Hepatocyte (in vitro differentiated cells): ENCODE measurements at regions not wholly inside any gene's neighbourhood (a gene's known extent, or its start where the extent isn't known, plus 50 kb on each side); places are given as distances from the start of the nearest gene placed in this dataset.

Experiments
- DNase-seq: peaks from one replicate; pipeline ENCODE4 v3.0.0-alpha.2; 2016; ENCODE audit warnings: low spot score
- H2AFZ ChIP-seq: fragments of 200-600 bp; sonication (generic); 2 replicates; pipeline ENCODE4 v1.6.0; 2016; ENCODE audit warnings: antibody characterized with exemption, mild to moderate bottlenecking
- H3K27ac ChIP-seq: fragments of 200-600 bp; sonication (generic); 2 replicates; pipeline ENCODE4 v1.5.1; 2016; ENCODE audit warnings: mild to moderate bottlenecking
- H3K27me3 ChIP-seq: fragments of 200-600 bp; sonication (generic); 2 replicates; pipeline ENCODE4 v1.6.1; 2016
- H3K36me3 ChIP-seq: fragments of 200-600 bp; sonication (generic); replicated peaks from 2 replicates; pipeline ENCODE4 v1.5.1; 2016; ENCODE audit warnings: low read depth; ENCODE audit not compliant: insufficient read depth
- H3K4me1 ChIP-seq: fragments of 200-600 bp; sonication (generic); 2 replicates; pipeline ENCODE4 v1.5.1; 2016; ENCODE audit warnings: mild to moderate bottlenecking, moderate library complexity; ENCODE audit not compliant: insufficient read depth
- H3K4me2 ChIP-seq: fragments of 200-600 bp; sonication (generic); 2 replicates; pipeline ENCODE4 v1.6.0; 2016
- H3K4me3 ChIP-seq: fragments of 200-600 bp; sonication (generic); 2 replicates; pipeline ENCODE4 v1.5.1; 2016; ENCODE audit warnings: mild to moderate bottlenecking
- H3K79me2 ChIP-seq: fragments of 200-600 bp; sonication (generic); 2 replicates; pipeline ENCODE4 v1.6.0; 2017; ENCODE audit warnings: mild to moderate bottlenecking
- H3K9me2 ChIP-seq: fragments of 200-600 bp; sonication (generic); replicated peaks from 2 replicates; pipeline ENCODE4 v1.6.0; 2017; ENCODE audit warnings: mild to moderate bottlenecking; ENCODE audit not compliant: insufficient read depth
- H3K9me3 ChIP-seq: fragments of 200-600 bp; sonication (generic); 2 replicates; pipeline ENCODE4 v1.5.1; 2016; ENCODE audit warnings: low read depth, mild to moderate bottlenecking
- H4K20me1 ChIP-seq: fragments of 200-600 bp; sonication (generic); 2 replicates; pipeline ENCODE4 v1.6.0; 2016; ENCODE audit warnings: mild to moderate bottlenecking; ENCODE audit not compliant: insufficient read depth, poor library complexity, severe bottlenecking
- EZH2 ChIP-seq: fragments of 200-600 bp; sonication (generic); IDR thresholded peaks from 2 replicates; pipeline ENCODE4 v1.6.1; 2016; ENCODE audit warnings: antibody characterized with exemption, mild to moderate bottlenecking, borderline replicate concordance
- EZH2phosphoT487 ChIP-seq: fragments of 200-600 bp; sonication (generic); IDR thresholded peaks from one replicate; pipeline ENCODE4 v1.6.1; 2018; ENCODE audit warnings: antibody characterized with exemption, mild to moderate bottlenecking, low read depth, moderate library complexity; ENCODE audit not compliant: unreplicated experiment, severe bottlenecking
- WGBS: methylation state at CpG from one replicate; pipeline ENCODE4 v1.1.6; 2016; ENCODE audit warnings: low lambda C conversion rate; ENCODE audit errors: missing lambda C conversion rate; 5-methylcytosine and 5-hydroxymethylcytosine counted together
- TF ChIP-seq, protein P1 (sequence below): fragments of 200-600 bp; sonication (generic); IDR thresholded peaks from 2 replicates; pipeline ENCODE4 v1.5.1; 2016; ENCODE audit warnings: antibody characterized with exemption, mild to moderate bottlenecking; ENCODE audit not compliant: poor library complexity

DNA sequence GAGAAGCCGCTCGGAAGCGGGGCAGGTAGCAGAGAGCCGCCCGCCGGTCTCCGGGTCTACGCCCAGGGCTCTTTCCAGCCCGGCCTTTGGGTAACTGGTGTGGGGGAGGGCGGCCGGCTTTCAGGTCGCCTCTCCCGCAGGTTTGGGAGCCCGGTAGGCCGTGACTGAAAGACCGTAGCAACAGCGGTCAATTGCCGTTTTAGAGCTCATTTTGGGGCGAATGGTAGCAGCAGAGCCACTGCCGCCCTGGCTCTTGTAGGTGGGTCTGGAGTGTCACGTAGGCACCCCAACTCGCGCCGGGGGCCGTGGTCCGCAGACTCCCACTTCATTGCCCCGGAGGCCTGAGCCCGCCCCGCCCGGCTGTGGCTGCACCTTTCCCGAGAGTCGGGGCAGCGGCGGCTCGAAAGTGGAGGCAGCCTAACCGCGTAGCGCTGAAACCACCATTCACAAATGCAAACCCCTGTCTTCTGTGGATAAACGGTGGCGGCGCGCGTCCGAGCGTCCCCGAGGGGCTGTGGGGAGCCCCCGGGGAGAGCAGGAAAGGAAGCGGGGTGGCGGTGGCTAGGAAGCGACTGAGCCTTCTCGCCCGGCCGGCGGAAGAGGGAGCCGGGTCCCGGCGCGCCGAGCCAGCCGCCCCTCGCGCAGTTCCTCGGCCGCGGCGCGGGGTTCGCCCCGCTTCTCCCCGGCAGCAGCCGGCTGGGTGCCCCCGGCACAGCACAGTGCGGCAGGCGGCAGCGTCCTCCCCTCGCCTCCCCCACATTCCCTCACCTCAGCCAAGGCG lies 2185.1 kb upstream of the TENM3 start:
- under 1% methylated on average over 53 of the region's 77 CpGs for WGBS
- H3K9me3 ChIP-seq = no peaks in the 10 kb centered on the region
- peak; percentile 27 for DNase-seq
- peak overlapping the region; percentile 83 for H2AFZ ChIP-seq
- no peaks in the 10 kb centered on the region for H3K9me2 ChIP-seq
- H3K4me2 ChIP-seq = peak overlapping the region; percentile 97
- peaks cover 45% of the 10 kb centered on the region for H3K27me3 ChIP-seq
- H3K4me3 ChIP-seq = peak overlapping the region; percentile 74
- no peak overlapping the region for H3K27ac ChIP-seq
- no peaks in the 10 kb centered on the region for H4K20me1 ChIP-seq
- H3K36me3 ChIP-seq = no peaks in the 10 kb centered on the region
- H3K4me1 ChIP-seq = no peaks in the 10 kb centered on the region
- TF ChIP-seq, protein P1, sequence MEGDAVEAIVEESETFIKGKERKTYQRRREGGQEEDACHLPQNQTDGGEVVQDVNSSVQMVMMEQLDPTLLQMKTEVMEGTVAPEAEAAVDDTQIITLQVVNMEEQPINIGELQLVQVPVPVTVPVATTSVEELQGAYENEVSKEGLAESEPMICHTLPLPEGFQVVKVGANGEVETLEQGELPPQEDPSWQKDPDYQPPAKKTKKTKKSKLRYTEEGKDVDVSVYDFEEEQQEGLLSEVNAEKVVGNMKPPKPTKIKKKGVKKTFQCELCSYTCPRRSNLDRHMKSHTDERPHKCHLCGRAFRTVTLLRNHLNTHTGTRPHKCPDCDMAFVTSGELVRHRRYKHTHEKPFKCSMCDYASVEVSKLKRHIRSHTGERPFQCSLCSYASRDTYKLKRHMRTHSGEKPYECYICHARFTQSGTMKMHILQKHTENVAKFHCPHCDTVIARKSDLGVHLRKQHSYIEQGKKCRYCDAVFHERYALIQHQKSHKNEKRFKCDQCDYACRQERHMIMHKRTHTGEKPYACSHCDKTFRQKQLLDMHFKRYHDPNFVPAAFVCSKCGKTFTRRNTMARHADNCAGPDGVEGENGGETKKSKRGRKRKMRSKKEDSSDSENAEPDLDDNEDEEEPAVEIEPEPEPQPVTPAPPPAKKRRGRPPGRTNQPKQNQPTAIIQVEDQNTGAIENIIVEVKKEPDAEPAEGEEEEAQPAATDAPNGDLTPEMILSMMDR = no peak
- TF ChIP-seq EZH2phosphoT487 (no peak), EZH2 (no peak)
- H3K79me2 ChIP-seq = no peaks in the 10 kb centered on the region

DNA sequence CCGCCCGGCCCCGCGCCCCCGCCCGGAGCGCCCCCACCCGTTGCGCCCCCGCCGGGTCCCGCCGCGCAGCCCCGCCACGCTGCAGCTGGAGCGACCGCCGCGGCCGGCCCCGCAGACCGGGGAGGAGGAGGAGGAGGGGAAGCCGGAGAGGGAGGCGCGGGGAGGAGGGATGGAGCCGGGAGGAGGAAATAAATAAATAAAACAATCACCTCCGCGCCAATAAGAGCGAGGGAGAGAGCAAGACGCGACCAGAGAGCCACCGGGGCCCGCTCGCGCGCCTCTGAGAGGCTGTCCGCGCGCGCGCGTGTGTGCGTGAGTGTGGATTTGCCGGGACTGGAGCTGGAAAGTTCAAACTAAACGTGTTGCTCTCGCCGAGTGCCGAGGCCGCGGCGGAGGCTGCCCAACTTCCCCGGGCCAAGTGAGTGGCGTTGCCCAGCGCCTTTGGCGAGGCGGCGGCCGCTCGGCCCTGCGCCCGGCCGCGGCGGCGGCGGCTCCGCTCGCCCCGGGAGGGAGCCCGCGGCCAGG lies 2184.4 kb upstream of the TENM3 start:
- no peaks in the 10 kb centered on the region for H3K4me1 ChIP-seq
- H3K4me2 ChIP-seq = peak overlapping the region; percentile 97
- H3K36me3 ChIP-seq = no peaks in the 10 kb centered on the region
- no peaks in the 10 kb centered on the region for H3K79me2 ChIP-seq
- no peak for TF ChIP-seq EZH2phosphoT487
- no peak for TF ChIP-seq EZH2
- TF ChIP-seq, protein P1 = no peak
- no peaks in the 10 kb centered on the region for H3K9me3 ChIP-seq
- 2% methylated on average over 36 of the region's 72 CpGs for WGBS
- peak overlapping the region; percentile 74 for H3K4me3 ChIP-seq
- H4K20me1 ChIP-seq = no peaks in the 10 kb centered on the region
- peak; percentile 72 for DNase-seq
- no peaks in the 10 kb centered on the region for H3K9me2 ChIP-seq
- H3K27me3 ChIP-seq = peaks cover 41% of the 10 kb centered on the region
- no peak overlapping the region for H3K27ac ChIP-seq
- H2AFZ ChIP-seq = peak overlapping the region; percentile 67

DNA sequence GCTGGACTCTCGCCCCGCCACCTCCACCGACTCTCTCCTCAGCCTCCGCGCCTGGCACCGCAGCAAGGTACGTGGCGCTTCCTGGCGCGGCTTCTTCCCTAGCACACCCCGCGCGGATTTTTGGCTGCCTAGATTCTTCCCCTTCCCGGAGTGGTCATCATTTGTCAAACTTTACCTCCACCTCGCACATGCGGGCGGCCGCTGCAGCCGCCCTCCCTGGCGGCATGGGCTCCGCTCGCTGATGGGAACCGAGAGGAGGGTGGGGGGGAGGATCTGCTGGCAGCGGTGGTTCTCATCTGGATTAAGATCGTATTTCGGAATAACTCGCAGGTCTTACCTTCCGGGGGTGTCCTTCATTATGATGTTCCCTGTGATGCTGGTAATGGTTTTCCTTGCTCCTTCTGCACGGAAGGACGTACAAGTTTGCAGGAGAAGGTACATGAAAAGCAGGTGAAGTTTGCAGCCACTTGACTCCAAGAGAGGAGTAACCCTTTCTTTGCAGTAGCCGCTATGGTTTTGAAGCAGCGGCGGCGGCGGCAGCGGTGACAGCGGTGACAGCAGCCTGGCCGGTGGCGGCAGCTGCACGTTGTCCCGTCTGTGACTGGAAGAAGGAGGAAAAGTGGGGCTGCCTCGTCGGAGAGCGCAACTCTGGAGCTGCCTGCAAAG lies 2183.9 kb upstream of the TENM3 start:
- Histone ChIP-seq H3K27ac (no peak overlapping the region), H3K27me3 (peaks cover 36% of the 10 kb centered on the region), H3K9me2 (no peaks in the 10 kb centered on the region), H3K4me3 (peak overlapping the region; percentile 74), H3K4me2 (peak overlapping the region; percentile 97), H2AFZ (peak overlapping the region; percentile 67), H3K4me1 (no peaks in the 10 kb centered on the region), H3K36me3 (no peaks in the 10 kb centered on the region), H3K79me2 (no peaks in the 10 kb centered on the region), H4K20me1 (no peaks in the 10 kb centered on the region), H3K9me3 (no peaks in the 10 kb centered on the region)
- TF ChIP-seq EZH2phosphoT487 = no peak
- peak; percentile 33 for TF ChIP-seq EZH2
- TF ChIP-seq, protein P1 = no peak
- peak; percentile 56 for DNase-seq
- under 1% methylated on average over 44 of the region's 44 CpGs for WGBS
